MM.1S (cell line): ENCODE measurements at regions not wholly inside any gene's neighbourhood (a gene's known extent, or its start where the extent isn't known, plus 50 kb on each side); places are given as distances from the start of the nearest gene placed in this dataset.

Experiments used
- CTCF ChIP-seq: fragments of 300-600 bp; sonication (generic); IDR thresholded peaks from 2 replicates; pipeline ENCODE4 v1.5.1; 2016; ENCODE audit warnings: antibody characterized with exemption, low read length, mixed read lengths
- EZH2 ChIP-seq: fragments of 300-600 bp; sonication (generic); optimal IDR thresholded peaks from 2 replicates; pipeline ENCODE3; 2017; ENCODE audit warnings: low read depth, mild to moderate bottlenecking, antibody characterized with exemption, low read length, mixed read lengths

- no peak for TF ChIP-seq CTCF
- no peak for TF ChIP-seq EZH2
Measured at GRCh38 chr12:114192549-114192948, 213.4 kb downstream of the TBX5 start.
